SK-MEL-5 (cell line): ENCODE measurements at regions not wholly inside any gene's neighbourhood (a gene's known extent, or its start where the extent isn't known, plus 50 kb on each side); places are given as distances from the start of the nearest gene placed in this dataset.
"Not testable (repeated sequence)": the region's sequence is repeated elsewhere in the genome, so short reads cannot be mapped to it uniquely, and the experiment has no call there.

ENCODE experiments used
- DNase-seq: peaks from one replicate; pipeline ENCODE4 v3.0.0-alpha.2; 2016; ENCODE audit warnings: low read depth, low spot score
- in situ Hi-C: cut with HindIII; loops from 2 replicates; pipeline ENCODE4 v1.10.0; 2016; ENCODE audit warnings: low sequenced_read_pairs, high pct_unique_total_duplicates, low pct_unique_long_range_greater_than_20kb

GRCh38 chr18:15066434-15066833 is 318.5 kb downstream of the ANKRD30B start:
- in situ Hi-C loops, DNase-seq: not testable (repeated sequence)

DNA sequence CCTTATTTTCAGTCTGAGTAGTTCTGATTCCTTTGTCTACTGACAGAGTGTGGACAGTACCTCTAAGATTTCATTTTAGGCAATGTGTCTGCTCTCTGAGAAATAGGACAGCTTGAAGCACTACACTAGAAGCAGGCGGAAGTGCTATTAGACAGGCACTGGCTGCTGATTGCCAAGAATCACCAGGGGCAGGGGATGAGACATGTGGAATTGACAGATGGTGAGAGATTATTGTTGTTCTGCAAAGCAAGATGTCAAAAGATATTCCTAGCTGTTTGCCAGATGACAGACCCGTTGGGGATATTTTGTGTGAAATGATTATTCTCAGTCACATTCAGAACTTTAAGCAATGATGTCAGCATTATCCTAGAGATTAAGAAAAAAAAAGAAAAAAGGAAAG is 323.3 kb downstream of the ANKRD30B start:
- in situ Hi-C loops, DNase-seq: not testable (repeated sequence)
